GM18873 (cell line): ENCODE measurements at regions not wholly inside any gene's neighbourhood (a gene's known extent, or its start where the extent isn't known, plus 50 kb on each side); places are given as distances from the start of the nearest gene placed in this dataset.
"Not testable (repeated sequence)": the region's sequence is repeated elsewhere in the genome, so short reads cannot be mapped to it uniquely, and the experiment has no call there.

Experiments
- ATAC-seq: cut with Tn5 transposase; IDR thresholded peaks from one replicate; pipeline ENCODE4 v1.9.1; 2021; ENCODE audit warnings: mild to moderate bottlenecking, moderate library complexity, moderate number of reproducible peaks; ENCODE audit not compliant: unreplicated experiment, low FRiP score

- ATAC-seq = no peak
These were observed 100.4 kb upstream of the GALNT18 start for GRCh38 chr11:11722246-11722645.

GRCh38 chr11:11718511-11718910 is 96.7 kb upstream of the GALNT18 start:
- no peak for ATAC-seq

GRCh38 chr11:11717064-11717725 is 95.4 kb upstream of the GALNT18 start:
- ATAC-seq = no peak

- not testable (repeated sequence) for ATAC-seq
These were observed 93.3 kb upstream of the GALNT18 start for GRCh38 chr11:11715075-11715474.

- ATAC-seq = no peak
These were observed 88.8 kb upstream of the GALNT18 start for GRCh38 chr11:11710556-11710955.

GRCh38 chr11:11709447-11710239 is 87.8 kb upstream of the GALNT18 start:
- ATAC-seq = no peak

- ATAC-seq = no peak
These were observed 86.5 kb upstream of the GALNT18 start for GRCh38 chr11:11708256-11708655.

- ATAC-seq = no peak
These were observed 84.2 kb upstream of the GALNT18 start for GRCh38 chr11:11706028-11706427.

GRCh38 chr11:11703885-11704284 is 82.1 kb upstream of the GALNT18 start:
- no peak for ATAC-seq

- no peak for ATAC-seq
These were observed 79.3 kb upstream of the GALNT18 start for GRCh38 chr11:11701070-11701469.

- no peak for ATAC-seq
These were observed 76.0 kb upstream of the GALNT18 start for GRCh38 chr11:11697796-11698195.

GRCh38 chr11:11691296-11692151 is 69.7 kb upstream of the GALNT18 start:
- no peak for ATAC-seq

GRCh38 chr11:11681536-11681935 is 59.7 kb upstream of the GALNT18 start:
- no peak for ATAC-seq

GRCh38 chr11:11677672-11678356 is 56.0 kb upstream of the GALNT18 start:
- ATAC-seq = no peak

- ATAC-seq = no peak
These were observed 53.9 kb upstream of the GALNT18 start for GRCh38 chr11:11675671-11676181.

GRCh38 chr11:11672789-11673188 is 51.0 kb upstream of the GALNT18 start:
- ATAC-seq = no peak

GRCh38 chr11:11672101-11672500 is 50.3 kb upstream of the GALNT18 start:
- no peak for ATAC-seq
